ENCODE measurements at regions not wholly inside any gene's neighbourhood (a gene's known extent, or its start where the extent isn't known, plus 50 kb on each side); places are given as distances from the start of the nearest gene placed in this dataset.
"Not testable (repeated sequence)": the region's sequence is repeated elsewhere in the genome, so short reads cannot be mapped to it uniquely, and the experiment has no call there.

DNA sequence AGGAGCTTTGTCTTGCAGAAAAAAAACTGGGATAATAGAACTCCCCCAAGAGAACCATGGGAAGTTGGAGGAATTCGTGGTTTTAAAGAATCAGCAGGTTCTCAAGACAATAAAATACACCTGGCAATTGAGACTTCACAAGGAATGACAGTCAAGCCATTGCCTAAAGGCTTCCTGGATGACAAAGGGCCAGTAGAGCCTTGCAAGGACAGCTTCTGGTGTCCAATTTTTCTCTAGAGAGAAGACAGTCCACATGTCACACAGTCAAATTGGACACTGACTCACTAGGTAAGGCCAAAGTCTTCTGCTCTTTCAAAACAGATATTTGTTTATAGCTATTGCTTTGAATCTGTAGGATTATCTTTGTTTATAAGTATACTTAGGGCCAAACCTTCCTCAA lies 80.3 kb upstream of the BMP5 start:
- no peak for DNase-seq

- DNase-seq, result no peak
Measured at GRCh38 chr6:55954436-55954835, 79.0 kb upstream of the BMP5 start.

GRCh38 chr6:55953335-55953734 lies 77.9 kb upstream of the BMP5 start:
- DNase-seq, result peak; percentile 54

DNA sequence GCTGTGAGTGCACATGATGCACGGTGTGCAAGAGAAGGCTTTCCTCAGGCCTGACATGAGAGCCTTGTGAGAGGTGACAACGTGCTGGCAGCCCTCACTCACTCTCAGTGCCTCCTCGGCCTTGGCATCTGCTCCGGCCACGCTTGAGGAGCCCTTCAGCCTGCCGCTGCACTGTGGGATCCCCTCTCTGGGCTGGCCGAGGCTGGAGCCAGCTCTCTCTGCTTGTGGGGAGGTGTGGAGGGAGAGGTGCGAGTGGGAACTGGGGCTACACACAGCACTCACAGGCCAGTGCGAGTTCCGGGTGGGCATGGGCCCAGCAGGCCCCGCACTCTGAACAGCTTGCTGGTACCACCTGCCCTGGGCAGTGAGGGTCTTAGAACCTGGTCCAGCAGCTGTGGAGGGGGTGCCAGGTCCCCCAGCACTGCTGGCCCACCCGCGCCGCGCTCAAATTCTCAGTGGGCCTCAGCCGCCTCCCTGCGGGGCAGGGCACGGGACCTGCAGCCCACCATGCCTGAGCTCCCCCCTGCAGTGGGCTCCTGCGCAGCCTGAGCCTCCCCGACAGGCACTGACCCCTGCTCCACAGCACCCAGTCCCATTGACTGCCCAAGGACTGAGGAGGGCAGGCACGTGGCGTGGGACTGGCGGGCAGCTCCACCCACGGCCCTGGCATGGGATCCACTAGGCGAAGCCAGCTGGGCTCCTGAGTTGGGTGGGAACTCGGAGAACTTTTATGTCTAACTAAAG lies 74.9 kb upstream of the BMP5 start:
- no peak for DNase-seq

- peak; percentile 35 for DNase-seq
Measured at GRCh38 chr6:55943329-55943728, 67.9 kb upstream of the BMP5 start.

DNA sequence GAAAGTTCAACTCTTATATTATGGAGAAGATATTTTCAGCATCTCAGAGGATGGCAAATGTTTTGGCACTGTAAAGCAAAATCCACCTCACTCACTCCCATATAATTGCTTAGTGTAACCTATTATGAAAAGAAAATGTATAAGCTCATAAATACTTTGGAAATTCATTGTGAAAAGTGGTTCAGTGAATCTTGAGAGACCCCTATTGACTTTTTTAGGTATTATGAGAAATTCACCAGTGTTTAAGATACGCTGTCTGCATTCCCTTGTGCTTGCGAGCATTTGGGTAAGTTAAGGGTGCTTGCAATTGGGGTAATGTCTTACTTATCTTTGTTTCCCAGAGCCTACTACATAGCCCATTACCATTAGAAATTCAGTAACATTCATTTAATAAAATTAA lies 66.3 kb upstream of the BMP5 start:
- DNase-seq, result peak; percentile 28

DNA sequence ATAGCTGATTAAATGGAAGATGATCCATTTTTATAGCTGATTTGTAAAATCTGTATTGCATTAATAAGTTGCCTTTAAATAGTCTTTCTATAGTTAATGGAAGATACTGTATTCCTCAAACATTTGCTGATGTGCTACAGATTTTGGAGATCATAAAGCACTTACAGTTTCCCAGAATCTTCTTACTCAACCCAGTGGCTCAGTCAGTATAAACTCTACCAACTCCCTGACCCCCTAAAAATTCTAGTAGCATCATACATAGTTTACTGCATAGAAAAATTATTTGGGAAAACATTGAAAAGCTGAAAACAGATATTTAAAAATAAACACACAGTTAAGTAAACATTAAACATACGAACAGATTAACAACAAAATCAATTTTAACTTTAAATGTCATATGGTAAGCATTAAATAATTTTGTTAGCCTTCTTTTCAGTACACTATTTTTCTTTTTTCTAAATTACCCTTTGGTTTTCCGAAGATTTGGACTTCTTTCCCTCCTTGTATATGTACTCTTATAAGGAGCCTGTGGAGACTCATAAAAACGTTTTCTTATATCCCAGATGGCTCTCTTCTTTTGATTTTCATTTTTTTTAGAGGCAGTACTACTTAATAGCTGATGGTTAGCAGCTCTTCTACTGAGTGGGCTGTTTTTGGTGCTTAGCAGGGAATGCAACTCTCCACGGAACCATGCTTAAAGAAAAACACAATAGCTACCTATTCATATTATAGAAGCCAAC lies 62.7 kb upstream of the BMP5 start:
- DNase-seq, result no peak

- no peak for DNase-seq
Measured at GRCh38 chr6:55937261-55937947, 62.0 kb upstream of the BMP5 start.

DNA sequence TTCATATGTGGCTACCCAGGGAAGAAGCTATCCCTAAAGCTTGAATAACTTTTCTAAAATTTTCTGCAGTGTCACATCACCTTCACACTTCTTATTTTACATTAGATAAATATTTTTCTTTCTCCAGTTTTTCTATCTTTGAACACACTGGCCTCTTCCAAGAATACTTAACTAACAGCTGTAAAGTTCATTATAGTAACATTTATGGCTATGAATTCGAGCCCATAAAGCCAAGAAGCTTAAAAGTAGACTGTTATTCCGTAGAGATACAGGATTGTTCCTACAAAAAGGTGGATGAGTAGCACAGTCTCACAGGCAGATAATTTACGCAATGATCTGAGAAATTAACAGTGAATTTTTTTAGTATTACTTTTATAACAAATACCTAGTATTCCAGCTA lies 55.7 kb upstream of the BMP5 start:
- DNase-seq, result no peak

GRCh38 chr6:55927713-55928112 lies 52.3 kb upstream of the BMP5 start:
- DNase-seq, result not testable (repeated sequence)

DNA sequence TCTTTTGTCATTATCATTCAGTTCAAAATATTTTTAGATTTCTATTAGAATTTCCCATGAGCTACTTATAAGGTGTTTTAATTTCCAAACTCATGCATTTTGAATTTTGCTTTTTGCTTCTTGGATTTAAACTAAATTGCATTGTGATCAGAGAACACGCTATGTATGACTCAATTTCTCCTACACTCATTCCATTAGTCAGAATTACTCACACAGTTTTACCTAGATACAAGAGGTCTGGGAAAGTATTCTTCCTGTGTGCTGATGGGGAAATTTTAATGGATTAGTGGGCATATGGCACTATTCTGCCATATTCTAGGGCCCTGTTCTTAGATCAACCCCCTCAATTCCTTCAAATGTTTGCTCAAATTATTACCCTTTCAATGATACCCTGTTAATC lies 49.9 kb upstream of the BMP5 start:
- peak; percentile 78 for DNase-seq
